ENCODE measurements at regions not wholly inside any gene's neighbourhood (a gene's known extent, or its start where the extent isn't known, plus 50 kb on each side); places are given as distances from the start of the nearest gene placed in this dataset.
"Not testable (repeated sequence)": the region's sequence is repeated elsewhere in the genome, so short reads cannot be mapped to it uniquely, and the experiment has no call there.

DNA sequence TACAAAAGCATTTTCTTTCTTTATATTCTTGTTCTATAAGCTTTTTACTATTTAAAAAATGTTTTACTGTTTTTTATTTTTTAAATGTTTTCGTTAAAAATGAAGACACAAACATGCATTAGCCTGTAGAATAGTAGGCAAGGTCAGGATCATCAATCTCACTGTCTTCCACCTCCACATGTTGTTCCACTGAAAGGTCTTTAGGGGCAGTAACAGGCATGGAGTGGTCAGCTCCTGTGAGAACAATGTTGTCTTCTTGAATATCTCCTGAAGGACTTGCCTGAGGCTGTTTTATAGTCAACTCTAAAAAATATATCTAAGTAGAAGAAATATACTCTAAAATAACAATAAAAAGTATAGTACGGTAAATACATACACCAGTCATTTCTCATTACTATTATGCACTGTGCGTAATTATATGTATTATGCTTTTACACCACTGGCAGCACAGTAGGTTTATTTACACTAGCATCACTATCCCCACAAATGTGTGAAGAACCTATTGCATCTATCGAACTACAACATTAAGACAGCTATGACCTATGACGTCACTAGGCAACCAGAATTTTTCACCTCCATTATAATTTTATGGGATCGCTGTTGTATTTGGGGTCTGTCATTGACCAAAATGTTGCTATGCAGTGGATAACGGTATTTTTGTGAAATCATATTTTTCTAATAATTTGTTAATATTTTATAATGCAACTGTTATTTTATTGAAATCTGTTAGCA lies 764.3 kb downstream of the METTL4 start:
- Mint-ChIP-seq H3K27ac (no peak overlapping the region), H3K4me3 (no peak overlapping the region), H3K36me3 (ENCODE audit: low read depth) (no peaks in the 10 kb centered on the region), H3K4me1 (ENCODE audit: low read depth) (no peaks in the 10 kb centered on the region), H3K27me3 (ENCODE audit: low read depth) (no peaks in the 10 kb centered on the region), H3K9me3 (peaks cover 7% of the 10 kb centered on the region)
- no peak for DNase-seq (ENCODE audit: low spot score)

DNA sequence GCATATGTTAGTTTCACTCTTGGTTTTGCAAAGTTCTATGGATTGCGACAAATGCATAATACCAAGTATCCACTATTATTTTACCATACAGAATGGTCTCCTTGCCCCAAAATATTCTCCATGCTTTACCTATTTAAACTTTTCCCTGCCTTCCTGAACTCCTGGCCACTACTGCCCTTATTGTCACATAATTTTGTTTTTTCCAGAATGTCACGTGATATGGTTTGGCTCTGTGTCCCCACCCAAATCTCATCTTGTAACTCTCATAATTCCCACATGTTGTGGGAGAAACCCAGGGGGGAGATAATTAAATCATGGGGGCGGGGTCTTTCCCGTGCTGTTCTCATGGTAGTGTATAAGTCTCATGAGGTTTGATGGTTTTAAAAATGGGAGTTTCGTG lies 760.0 kb downstream of the METTL4 start:
- Mint-ChIP-seq H3K27me3 (ENCODE audit: low read depth) (no peaks in the 10 kb centered on the region), H3K4me1 (ENCODE audit: low read depth) (no peaks in the 10 kb centered on the region), H3K4me3 (no peak overlapping the region), H3K36me3 (ENCODE audit: low read depth) (no peaks in the 10 kb centered on the region), H3K9me3 (peaks cover 7% of the 10 kb centered on the region), H3K27ac (no peak overlapping the region)
- no peak for DNase-seq (ENCODE audit: low spot score)

DNA sequence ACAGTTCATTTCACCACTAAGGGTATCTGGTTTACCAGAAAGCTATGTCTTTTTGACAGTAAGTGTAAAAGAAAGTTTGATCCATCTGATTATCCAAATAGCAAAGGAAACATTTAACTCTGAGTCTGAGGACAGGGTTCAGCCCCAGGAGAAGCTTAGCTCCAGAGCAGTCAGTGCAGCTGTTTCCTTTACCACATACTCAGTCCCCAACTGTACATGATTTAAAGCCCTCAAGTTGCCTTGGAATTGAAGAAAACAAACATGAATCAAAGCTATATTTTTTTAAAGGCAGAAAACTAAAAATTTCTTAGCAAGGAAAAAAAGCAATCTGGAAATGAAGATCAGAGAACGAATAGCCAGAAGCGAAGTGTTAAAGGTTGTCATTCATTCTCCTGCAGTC lies 746.0 kb downstream of the METTL4 start:
- Mint-ChIP-seq H3K27ac (no peak overlapping the region), H3K4me1 (ENCODE audit: low read depth) (no peaks in the 10 kb centered on the region), H3K9me3 (no peaks in the 10 kb centered on the region), H3K36me3 (ENCODE audit: low read depth) (no peaks in the 10 kb centered on the region), H3K4me3 (no peak overlapping the region), H3K27me3 (ENCODE audit: low read depth) (no peaks in the 10 kb centered on the region)
- no peak for DNase-seq (ENCODE audit: low spot score)

DNA sequence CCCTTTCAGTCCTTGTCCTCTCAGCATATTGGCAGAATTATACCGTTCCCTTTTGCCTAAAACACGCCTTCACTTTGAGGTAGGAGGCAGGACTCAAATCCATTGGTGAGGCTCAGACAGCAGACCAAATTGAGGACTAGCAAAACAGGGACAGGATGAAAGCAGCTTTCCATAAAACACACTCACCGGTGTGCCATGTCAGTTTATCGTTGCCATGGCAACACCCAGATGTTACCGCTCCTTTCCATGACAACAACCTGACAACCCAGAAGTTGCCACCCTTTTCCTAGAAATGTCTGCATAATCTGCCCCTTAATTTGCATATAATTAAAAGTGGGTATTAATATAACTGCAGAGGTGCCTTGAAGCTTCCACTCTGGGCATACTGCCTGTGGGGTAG lies 730.4 kb downstream of the METTL4 start:
- no peak for DNase-seq (ENCODE audit: low spot score)
- Mint-ChIP-seq H3K9me3 (peaks cover 15% of the 10 kb centered on the region), H3K36me3 (ENCODE audit: low read depth) (no peaks in the 10 kb centered on the region), H3K27ac (no peak overlapping the region), H3K4me3 (no peak overlapping the region), H3K4me1 (ENCODE audit: low read depth) (no peaks in the 10 kb centered on the region), H3K27me3 (ENCODE audit: low read depth) (no peaks in the 10 kb centered on the region)

DNA sequence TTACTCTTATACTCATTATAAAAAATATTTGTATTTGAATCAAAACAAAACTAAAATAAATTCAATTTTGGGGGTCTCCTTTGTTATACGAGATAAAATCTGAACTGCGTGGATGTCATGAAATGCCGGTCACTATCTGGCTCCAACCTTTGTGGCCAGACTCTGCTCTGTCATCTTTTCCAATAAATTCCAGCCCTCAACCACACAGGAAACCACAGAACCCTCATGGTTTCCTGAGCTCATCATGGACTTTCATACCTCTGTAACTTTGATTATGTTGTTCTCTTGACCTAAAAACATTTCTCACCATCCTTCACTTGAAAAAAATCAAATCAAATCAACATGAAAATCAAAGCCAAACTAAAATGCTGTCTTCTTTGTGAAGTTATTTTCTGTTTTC lies 724.7 kb downstream of the METTL4 start:
- Mint-ChIP-seq H3K36me3 (ENCODE audit: low read depth) (no peaks in the 10 kb centered on the region), H3K27me3 (ENCODE audit: low read depth) (no peaks in the 10 kb centered on the region), H3K27ac (no peak overlapping the region)

DNA sequence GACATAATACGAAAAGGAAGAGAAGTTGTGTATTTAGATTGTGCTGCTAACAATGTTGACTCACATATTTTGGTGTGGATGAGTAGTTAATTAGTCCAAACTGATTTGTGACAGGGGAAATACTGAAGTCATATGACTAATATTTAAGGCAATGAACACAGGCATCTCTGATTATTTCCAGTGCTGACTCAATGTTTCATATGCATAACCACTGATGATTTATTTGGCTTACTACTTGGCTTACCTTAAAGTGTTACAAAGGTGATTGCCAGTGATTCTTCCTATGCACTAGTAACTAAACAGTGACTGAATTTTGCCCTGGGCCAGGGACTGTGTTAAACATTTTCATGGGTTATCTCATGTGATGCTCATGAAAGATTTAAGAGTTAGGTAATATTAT lies 722.6 kb downstream of the METTL4 start:
- Mint-ChIP-seq H3K36me3 (ENCODE audit: low read depth) (no peaks in the 10 kb centered on the region), H3K9me3 (peaks cover 10% of the 10 kb centered on the region), H3K27me3 (ENCODE audit: low read depth) (no peaks in the 10 kb centered on the region), H3K27ac (no peak overlapping the region), H3K4me3 (no peak overlapping the region), H3K4me1 (ENCODE audit: low read depth) (peaks cover 4% of the 10 kb centered on the region)
- DNase-seq (ENCODE audit: low spot score): no peak

More for the DNA sequence above, 724.7 kb downstream of the METTL4 start:
- no peak for DNase-seq (ENCODE audit: low spot score)
- Mint-ChIP-seq H3K9me3 (peaks cover 11% of the 10 kb centered on the region), H3K4me3 (no peak overlapping the region), H3K4me1 (ENCODE audit: low read depth) (peaks cover 4% of the 10 kb centered on the region)

DNA sequence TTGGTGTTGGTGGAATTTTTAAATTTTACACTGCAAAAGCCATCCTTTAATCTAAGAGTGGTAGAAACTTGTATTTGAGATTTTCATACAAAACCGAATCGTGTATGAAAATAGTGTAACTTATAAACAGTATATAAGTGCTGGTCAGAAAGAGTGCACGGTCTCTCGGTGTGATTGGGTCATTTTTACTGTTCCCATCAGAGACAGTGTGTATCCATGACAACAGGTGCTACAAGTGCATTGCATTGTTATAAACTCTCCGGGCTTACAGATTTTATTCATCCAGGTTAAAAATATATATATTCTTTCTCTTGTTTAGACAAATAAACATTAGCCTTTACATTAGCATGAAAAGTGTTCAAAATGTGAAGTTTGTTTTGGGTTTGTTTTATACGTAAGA lies 721.9 kb downstream of the METTL4 start:
- DNase-seq (ENCODE audit: low spot score): no peak
- Mint-ChIP-seq H3K27me3 (ENCODE audit: low read depth) (no peaks in the 10 kb centered on the region), H3K27ac (no peak overlapping the region), H3K4me1 (ENCODE audit: low read depth) (peaks cover 4% of the 10 kb centered on the region), H3K4me3 (no peak overlapping the region), H3K9me3 (peaks cover 10% of the 10 kb centered on the region), H3K36me3 (ENCODE audit: low read depth) (no peaks in the 10 kb centered on the region)

DNA sequence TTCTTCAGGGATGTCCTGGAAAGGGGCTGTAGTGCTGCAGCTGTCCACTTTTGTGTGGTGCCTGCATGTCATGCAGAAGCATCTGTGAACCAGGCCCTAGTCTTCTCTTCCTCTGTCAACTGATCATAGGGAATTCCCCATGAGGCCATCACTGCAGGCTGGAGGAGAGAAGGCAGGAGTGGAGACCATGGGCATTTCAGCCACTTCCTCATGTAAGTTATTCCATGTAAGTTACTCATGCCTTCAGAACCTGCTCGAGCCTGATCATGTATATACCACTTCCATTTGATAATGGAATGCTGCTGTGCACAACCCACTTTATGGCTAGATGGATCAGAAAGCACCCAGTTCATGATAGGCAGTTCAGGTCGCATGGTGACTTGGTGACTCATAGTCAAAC lies 714.0 kb downstream of the METTL4 start:
- not testable (repeated sequence) for H3K9me3 Mint-ChIP-seq; H3K27ac Mint-ChIP-seq; H3K4me3 Mint-ChIP-seq; H3K4me1 Mint-ChIP-seq (ENCODE audit: low read depth); H3K36me3 Mint-ChIP-seq (ENCODE audit: low read depth); H3K27me3 Mint-ChIP-seq (ENCODE audit: low read depth); DNase-seq (ENCODE audit: low spot score)

DNA sequence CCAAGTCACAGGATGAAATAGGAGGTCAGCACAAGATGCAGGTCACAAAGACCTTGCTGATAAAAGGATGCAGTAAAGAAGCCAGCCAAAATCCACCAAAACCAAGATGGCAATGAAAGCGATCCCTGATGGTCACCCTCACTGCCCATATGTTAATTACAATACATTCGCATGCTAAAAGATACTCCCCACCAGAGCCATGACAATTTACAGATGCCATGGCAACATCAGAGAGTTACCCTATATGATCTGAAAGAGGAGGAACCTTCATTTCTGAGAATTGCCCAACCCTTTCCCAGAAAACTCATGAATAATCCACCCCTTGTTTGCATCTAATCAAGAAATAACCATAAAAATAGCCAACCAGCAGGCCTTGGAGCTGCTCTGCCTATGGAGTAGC lies 709.8 kb downstream of the METTL4 start:
- DNase-seq (ENCODE audit: low spot score): no peak
- H3K27me3 Mint-ChIP-seq (ENCODE audit: low read depth): no peaks in the 10 kb centered on the region
- H3K4me1 Mint-ChIP-seq (ENCODE audit: low read depth): no peaks in the 10 kb centered on the region
- no peaks in the 10 kb centered on the region for H3K36me3 Mint-ChIP-seq (ENCODE audit: low read depth)
- H3K27ac Mint-ChIP-seq: no peak overlapping the region
- H3K4me3 Mint-ChIP-seq: no peak overlapping the region
- peaks cover 6% of the 10 kb centered on the region for H3K9me3 Mint-ChIP-seq

DNA sequence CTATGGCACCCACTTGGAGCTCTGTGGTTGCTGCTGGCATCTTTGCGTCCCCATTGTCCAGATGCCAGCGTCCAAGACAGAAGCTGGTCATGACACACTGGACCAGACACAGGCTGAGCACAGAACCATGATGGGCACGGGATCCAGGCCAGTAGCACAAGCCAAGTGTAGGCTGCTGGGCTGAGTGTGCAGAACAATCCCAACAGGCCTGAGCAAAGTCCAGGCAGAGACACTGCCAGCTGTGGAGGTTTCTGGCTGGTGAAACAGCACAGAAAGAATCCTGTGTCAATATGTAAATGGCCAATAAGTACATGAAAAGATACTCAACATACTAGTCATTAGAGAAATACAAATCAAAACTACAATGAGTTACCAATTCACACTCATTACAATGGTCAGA lies 705.4 kb downstream of the METTL4 start:
- H3K4me3 Mint-ChIP-seq: no peak overlapping the region
- H3K27me3 Mint-ChIP-seq (ENCODE audit: low read depth): no peaks in the 10 kb centered on the region
- H3K4me1 Mint-ChIP-seq (ENCODE audit: low read depth): no peaks in the 10 kb centered on the region
- no peaks in the 10 kb centered on the region for H3K36me3 Mint-ChIP-seq (ENCODE audit: low read depth)
- DNase-seq (ENCODE audit: low spot score): no peak
- H3K27ac Mint-ChIP-seq: no peak overlapping the region
- no peaks in the 10 kb centered on the region for H3K9me3 Mint-ChIP-seq

DNA sequence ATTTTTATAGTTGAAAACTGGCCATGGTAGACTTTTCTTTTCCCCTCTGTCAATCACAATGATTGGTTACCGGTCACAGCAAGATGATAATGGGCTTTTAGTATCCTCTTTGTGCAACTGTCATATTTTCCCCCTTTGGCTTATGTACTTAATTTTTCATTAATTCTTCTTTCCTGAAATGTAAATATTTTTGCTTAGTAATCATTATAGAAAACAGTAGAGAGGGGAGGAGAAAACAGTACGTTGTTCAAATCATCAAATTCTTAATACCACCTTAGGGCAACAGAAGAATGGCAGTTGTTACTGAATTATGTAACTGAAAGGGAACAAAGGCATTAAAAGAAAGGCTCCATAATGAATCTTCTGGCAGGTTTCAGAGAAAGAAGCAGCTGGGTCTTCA lies 699.0 kb downstream of the METTL4 start:
- Mint-ChIP-seq H3K4me1 (ENCODE audit: low read depth) (no peaks in the 10 kb centered on the region), H3K27ac (no peak overlapping the region), H3K9me3 (no peaks in the 10 kb centered on the region), H3K4me3 (no peak overlapping the region), H3K36me3 (ENCODE audit: low read depth) (no peaks in the 10 kb centered on the region), H3K27me3 (ENCODE audit: low read depth) (no peaks in the 10 kb centered on the region)
- DNase-seq (ENCODE audit: low spot score): no peak

DNA sequence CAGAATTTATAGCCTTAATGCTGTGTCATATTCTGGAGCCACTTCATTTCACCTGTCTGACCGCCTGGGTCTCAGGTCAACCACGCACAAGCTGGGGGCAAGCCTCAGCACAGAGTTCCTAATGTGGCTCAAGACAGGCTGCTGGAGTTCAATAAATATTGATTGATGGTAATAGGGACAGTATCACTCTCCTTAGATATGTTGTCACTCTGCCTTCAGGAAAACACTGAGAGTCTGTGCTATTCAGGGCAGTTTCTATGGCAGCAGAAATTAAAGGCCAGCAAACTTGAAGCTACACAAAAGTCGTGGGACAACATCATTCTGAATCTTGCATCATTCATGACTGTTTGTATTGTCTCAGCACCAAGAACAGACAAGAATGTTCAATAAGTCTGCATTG lies 696.1 kb downstream of the METTL4 start:
- Mint-ChIP-seq H3K36me3 (ENCODE audit: low read depth) (no peaks in the 10 kb centered on the region), H3K27me3 (ENCODE audit: low read depth) (no peaks in the 10 kb centered on the region), H3K9me3 (no peaks in the 10 kb centered on the region), H3K4me1 (ENCODE audit: low read depth) (no peaks in the 10 kb centered on the region), H3K27ac (no peak overlapping the region), H3K4me3 (no peak overlapping the region)
- no peak for DNase-seq (ENCODE audit: low spot score)

DNA sequence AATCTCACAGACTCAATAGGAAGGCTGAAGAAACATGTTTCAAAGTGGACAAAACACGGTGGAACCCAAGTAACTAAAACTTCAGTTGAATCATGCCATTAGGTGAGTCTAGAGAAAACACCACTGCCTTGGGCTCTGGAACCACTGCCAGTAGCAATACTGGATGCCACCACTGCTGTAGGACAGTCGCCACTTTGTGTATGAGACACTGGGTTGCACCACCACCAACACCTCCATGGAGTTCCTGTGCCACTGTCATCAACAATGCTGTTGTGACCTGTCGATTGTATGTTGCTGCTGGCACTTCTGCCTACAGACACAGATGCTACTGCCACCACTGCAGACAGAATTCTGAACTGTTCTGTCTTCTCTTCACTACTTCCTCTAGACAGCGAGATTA lies 686.7 kb downstream of the METTL4 start:
- no peaks in the 10 kb centered on the region for H3K4me1 Mint-ChIP-seq (ENCODE audit: low read depth)
- no peak overlapping the region for H3K27ac Mint-ChIP-seq
- DNase-seq (ENCODE audit: low spot score): no peak
- no peak overlapping the region for H3K4me3 Mint-ChIP-seq
- H3K36me3 Mint-ChIP-seq (ENCODE audit: low read depth): no peaks in the 10 kb centered on the region
- H3K27me3 Mint-ChIP-seq (ENCODE audit: low read depth): no peaks in the 10 kb centered on the region
- H3K9me3 Mint-ChIP-seq: no peaks in the 10 kb centered on the region

DNA sequence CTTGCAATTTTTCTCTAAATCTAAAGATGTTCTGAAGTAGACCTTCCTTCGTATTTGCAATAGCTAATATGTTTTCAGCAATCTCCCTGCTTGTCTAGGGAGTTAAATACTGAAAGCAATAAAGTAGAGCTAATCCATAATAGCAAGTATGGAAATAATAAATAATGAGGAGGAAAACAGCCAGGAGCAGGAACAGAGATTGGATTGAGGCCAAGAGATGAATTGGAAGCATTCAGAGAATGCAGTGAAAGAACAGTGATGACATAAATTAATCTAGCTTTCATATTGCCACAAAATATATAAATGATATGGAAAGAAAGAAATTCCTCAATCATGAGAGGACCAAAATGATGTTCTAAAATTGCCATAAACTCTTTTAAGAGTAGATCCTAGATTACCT lies 679.7 kb downstream of the METTL4 start:
- Mint-ChIP-seq H3K4me3 (no peak overlapping the region), H3K9me3 (no peaks in the 10 kb centered on the region), H3K4me1 (ENCODE audit: low read depth) (no peaks in the 10 kb centered on the region), H3K27me3 (ENCODE audit: low read depth) (no peaks in the 10 kb centered on the region), H3K27ac (no peak overlapping the region), H3K36me3 (ENCODE audit: low read depth) (no peaks in the 10 kb centered on the region)
- no peak for DNase-seq (ENCODE audit: low spot score)

DNA sequence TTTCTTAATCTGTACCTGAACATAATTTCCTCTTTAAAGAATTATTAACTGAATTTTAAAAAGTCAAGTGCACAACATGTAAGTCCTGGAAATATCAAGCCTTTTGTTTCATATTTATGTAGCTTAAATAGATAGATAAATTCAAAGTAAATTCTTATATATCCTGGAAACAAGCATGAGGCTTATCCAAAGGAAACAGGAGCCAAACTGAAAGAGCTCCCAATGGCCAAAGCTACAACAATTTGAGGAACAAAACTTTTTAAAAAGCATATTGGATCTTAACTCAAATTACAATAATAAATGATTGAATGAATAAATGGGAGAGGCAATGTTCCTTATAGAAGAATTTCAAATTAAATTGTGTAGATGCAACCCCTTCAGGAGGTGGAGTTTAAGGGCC lies 679.1 kb downstream of the METTL4 start:
- H3K36me3 Mint-ChIP-seq (ENCODE audit: low read depth): no peaks in the 10 kb centered on the region
- no peaks in the 10 kb centered on the region for H3K4me1 Mint-ChIP-seq (ENCODE audit: low read depth)
- no peak overlapping the region for H3K27ac Mint-ChIP-seq
- H3K27me3 Mint-ChIP-seq (ENCODE audit: low read depth): no peaks in the 10 kb centered on the region
- no peak for DNase-seq (ENCODE audit: low spot score)
- no peaks in the 10 kb centered on the region for H3K9me3 Mint-ChIP-seq
- H3K4me3 Mint-ChIP-seq: no peak overlapping the region
